ENCODE measurements at regions not wholly inside any gene's neighbourhood (a gene's known extent, or its start where the extent isn't known, plus 50 kb on each side); places are given as distances from the start of the nearest gene placed in this dataset.
"Not testable (repeated sequence)": the region's sequence is repeated elsewhere in the genome, so short reads cannot be mapped to it uniquely, and the experiment has no call there.

DNA sequence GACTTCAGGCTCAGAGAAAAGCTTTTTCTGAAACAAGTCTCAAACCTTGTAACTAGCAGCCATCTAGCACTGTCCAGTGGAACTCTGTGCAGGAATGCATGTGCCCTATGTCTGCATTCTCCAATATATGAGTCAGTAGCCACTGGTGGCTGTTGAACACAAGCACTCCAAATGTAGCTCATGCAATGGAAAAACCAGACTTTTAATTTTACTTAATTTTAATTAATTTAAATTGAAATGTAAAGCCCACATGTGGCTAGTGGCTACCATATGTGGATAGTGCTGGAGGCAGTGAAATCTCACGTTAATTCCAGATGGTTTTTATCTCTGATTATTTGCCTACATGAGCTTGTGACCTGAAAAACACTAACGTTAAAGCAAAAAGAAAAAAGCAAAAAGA is 225.1 kb downstream of the GATA3 start:
- 49 to 65% methylated on average over 2 of the region's 2 CpGs for WGBS, 2 donors
- Histone ChIP-seq H3K9me3 (no peaks in the 10 kb centered on the region), H3K36me3 (no peaks in the 10 kb centered on the region), H3K27me3 (peaks cover 0 to 22% (median 0%) of the 10 kb centered on the region in 4 donors), H3K4me3 (no peak overlapping the region), H3K4me1 (no peaks in the 10 kb centered on the region), H3K27ac (no peak overlapping the region)
- intact Hi-C loops (cut with DNase I), result no loop called here
- TF ChIP-seq, protein P1, sequence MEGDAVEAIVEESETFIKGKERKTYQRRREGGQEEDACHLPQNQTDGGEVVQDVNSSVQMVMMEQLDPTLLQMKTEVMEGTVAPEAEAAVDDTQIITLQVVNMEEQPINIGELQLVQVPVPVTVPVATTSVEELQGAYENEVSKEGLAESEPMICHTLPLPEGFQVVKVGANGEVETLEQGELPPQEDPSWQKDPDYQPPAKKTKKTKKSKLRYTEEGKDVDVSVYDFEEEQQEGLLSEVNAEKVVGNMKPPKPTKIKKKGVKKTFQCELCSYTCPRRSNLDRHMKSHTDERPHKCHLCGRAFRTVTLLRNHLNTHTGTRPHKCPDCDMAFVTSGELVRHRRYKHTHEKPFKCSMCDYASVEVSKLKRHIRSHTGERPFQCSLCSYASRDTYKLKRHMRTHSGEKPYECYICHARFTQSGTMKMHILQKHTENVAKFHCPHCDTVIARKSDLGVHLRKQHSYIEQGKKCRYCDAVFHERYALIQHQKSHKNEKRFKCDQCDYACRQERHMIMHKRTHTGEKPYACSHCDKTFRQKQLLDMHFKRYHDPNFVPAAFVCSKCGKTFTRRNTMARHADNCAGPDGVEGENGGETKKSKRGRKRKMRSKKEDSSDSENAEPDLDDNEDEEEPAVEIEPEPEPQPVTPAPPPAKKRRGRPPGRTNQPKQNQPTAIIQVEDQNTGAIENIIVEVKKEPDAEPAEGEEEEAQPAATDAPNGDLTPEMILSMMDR (IDR thresholded peaks at IDR 0.05), result no peak
- no peak for TF ChIP-seq POLR2A (IDR thresholded peaks at IDR 0.05)
- DNase-seq, result no peak

- no peak overlapping the region for H3K27ac ChIP-seq
- no peaks in the 10 kb centered on the region for H3K36me3 ChIP-seq
- intact Hi-C loops (cut with DNase I), result no loop called here
- H3K4me3 ChIP-seq, result no peak overlapping the region
- 92 to 97% methylated on average over 6 to 7 of the region's 7 CpGs for WGBS, 2 donors
- DNase-seq, result no peak
- TF ChIP-seq, protein P1 (IDR thresholded peaks at IDR 0.05), result no peak
- TF ChIP-seq POLR2A (IDR thresholded peaks at IDR 0.05), result no peak
- peaks cover 0 to 22% (median 0%) of the 10 kb centered on the region in 4 donors for H3K27me3 ChIP-seq
- no peaks in the 10 kb centered on the region for H3K9me3 ChIP-seq
- H3K4me1 ChIP-seq, result no peaks in the 10 kb centered on the region
Measured at GRCh38 chr10:8280946-8281345, 226.5 kb downstream of the GATA3 start.

GRCh38 chr10:8282340-8282739 is 227.9 kb downstream of the GATA3 start:
- Histone ChIP-seq H3K27ac (no peak overlapping the region), H3K9me3 (no peaks in the 10 kb centered on the region), H3K27me3 (peaks cover 0 to 22% (median 0%) of the 10 kb centered on the region in 4 donors), H3K36me3 (no peaks in the 10 kb centered on the region), H3K4me3 (no peak overlapping the region), H3K4me1 (no peaks in the 10 kb centered on the region)
- 59 to 64% methylated on average over 4 of the region's 4 CpGs for WGBS, 2 donors
- intact Hi-C loops (cut with DNase I), result no loop called here
- TF ChIP-seq, protein P1 (IDR thresholded peaks at IDR 0.05), result no peak
- no peak for TF ChIP-seq POLR2A (IDR thresholded peaks at IDR 0.05)
- no peak for DNase-seq

DNA sequence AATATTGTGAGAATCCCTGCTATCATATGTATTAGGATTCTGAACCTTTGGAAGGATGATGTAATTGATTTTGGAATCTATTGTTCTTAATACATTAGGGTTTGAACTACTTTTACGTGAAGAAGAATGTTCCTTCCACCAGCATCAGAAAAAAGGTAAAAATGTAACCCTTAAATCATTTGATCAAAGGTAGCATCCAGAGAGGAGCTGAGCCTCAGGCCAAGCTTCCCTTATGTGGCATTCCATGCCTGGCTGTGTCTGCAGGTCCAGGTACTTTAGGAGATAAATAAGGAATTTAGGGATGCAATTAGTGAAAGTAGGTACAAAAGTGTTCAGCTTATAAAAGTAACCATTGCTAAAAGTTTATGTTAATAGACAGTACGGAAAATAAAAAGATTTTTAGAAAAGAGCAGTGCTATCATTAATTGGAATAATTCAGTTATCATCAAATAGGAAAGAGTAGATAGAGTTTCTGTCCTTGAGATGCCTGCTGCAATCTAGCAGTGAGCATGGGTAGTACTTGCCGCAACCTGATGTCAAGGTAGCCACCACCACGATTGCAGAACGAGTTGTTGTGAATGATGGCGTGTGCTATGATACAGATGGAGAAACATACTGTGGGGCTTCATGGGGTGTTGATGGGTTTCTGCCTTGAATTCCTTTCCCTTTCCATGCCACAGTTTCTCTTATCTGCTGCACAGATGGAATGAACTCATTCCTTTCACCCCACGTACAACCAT is 228.8 kb downstream of the GATA3 start:
- intact Hi-C loops (cut with DNase I), result no loop called here
- no peak overlapping the region for H3K4me3 ChIP-seq
- TF ChIP-seq, protein P1 (IDR thresholded peaks at IDR 0.05), result no peak
- no peak for TF ChIP-seq POLR2A (IDR thresholded peaks at IDR 0.05)
- H3K27ac ChIP-seq, result no peak overlapping the region
- no peaks in the 10 kb centered on the region for H3K36me3 ChIP-seq
- H3K27me3 ChIP-seq, result peaks cover 0 to 22% (median 0%) of the 10 kb centered on the region in 4 donors
- H3K4me1 ChIP-seq, result no peaks in the 10 kb centered on the region
- WGBS, 2 donors, result 85 to 93% methylated on average over 7 of the region's 7 CpGs
- no peaks in the 10 kb centered on the region for H3K9me3 ChIP-seq
- DNase-seq, result no peak

GRCh38 chr10:8283986-8284385 is 229.5 kb downstream of the GATA3 start:
- Histone ChIP-seq H3K4me1 (no peaks in the 10 kb centered on the region), H3K4me3 (no peak overlapping the region), H3K27ac (no peak overlapping the region), H3K36me3 (no peaks in the 10 kb centered on the region), H3K9me3 (no peaks in the 10 kb centered on the region), H3K27me3 (peaks cover 0 to 22% (median 0%) of the 10 kb centered on the region in 4 donors)
- intact Hi-C loops (cut with DNase I), result no loop called here
- DNase-seq, result no peak
- 82 to 90% methylated on average over 11 of the region's 11 CpGs for WGBS, 2 donors
- no peak for TF ChIP-seq POLR2A (IDR thresholded peaks at IDR 0.05)
- TF ChIP-seq, protein P1 (IDR thresholded peaks at IDR 0.05), result no peak

- H3K9me3 ChIP-seq; DNase-seq; H3K27ac ChIP-seq; intact Hi-C loops (cut with DNase I); H3K4me3 ChIP-seq; H3K4me1 ChIP-seq; H3K36me3 ChIP-seq: not testable (repeated sequence)
- WGBS, 2 donors, result 61 to 81% methylated on average over 3 to 4 of the region's 4 CpGs
- H3K27me3 ChIP-seq, result peaks cover 0 to 24% (median 0%) of the 10 kb centered on the region in 4 donors
Measured at GRCh38 chr10:8285970-8286369, 231.5 kb downstream of the GATA3 start.

All from esophagus squamous epithelium (tissue), 5 donors.